Stimulated activated CD4-positive, alpha-beta T cell treated with anti-CD3 and anti-CD28 coated beads, Interleukin-15, amount 100 ng/mL, for 24 hours (primary cell): ENCODE measurements at regions not wholly inside any gene's neighbourhood (a gene's known extent, or its start where the extent isn't known, plus 50 kb on each side); places are given as distances from the start of the nearest gene placed in this dataset.
"Not testable (repeated sequence)": the region's sequence is repeated elsewhere in the genome, so short reads cannot be mapped to it uniquely, and the experiment has no call there.

Experiments used
- DNase-seq: peaks from one replicate; pipeline ENCODE4 v3.0.0-alpha.2; 2020

DNA sequence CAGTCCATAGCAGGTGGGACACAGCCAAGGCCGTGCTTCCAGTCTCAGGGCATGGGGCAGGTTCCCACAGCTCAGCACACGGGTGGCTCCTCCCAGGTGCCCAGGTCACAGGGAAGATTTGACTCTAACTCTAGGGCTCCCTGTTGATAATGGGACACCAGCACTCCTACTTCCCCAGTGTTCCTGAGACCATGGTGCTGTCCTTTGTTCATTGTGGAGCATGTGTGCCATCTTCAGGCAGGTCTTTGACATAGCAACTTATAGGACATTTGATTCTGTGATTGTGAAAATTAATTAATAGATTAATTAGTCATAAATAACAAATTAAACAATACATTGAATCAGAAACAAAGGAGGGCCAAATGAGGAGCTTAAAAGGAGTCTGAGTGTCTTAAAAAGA is 635.0 kb downstream of the RPIA start:
- not testable (repeated sequence) for DNase-seq

DNA sequence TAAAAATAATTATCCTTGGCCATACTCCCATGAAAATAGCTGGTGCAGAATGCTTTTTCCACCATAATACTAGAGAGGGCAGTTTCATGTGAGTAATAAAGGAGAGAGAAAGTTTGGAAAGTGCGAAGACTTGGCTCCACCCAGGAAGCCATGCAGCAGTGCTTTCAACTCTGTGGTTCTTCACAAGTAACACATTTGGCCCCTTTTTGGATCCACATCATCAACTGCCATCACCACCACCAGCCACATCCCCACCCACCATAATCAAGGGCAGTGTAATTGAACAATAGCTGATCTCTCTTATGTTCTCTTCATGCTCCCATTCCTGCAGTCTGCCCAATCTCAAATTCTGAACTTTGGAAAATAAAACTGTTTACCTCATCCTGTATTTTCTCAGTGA is 637.3 kb downstream of the RPIA start:
- DNase-seq, result not testable (repeated sequence)
